ENCODE measurements at regions not wholly inside any gene's neighbourhood (a gene's known extent, or its start where the extent isn't known, plus 50 kb on each side); places are given as distances from the start of the nearest gene placed in this dataset.

DNA sequence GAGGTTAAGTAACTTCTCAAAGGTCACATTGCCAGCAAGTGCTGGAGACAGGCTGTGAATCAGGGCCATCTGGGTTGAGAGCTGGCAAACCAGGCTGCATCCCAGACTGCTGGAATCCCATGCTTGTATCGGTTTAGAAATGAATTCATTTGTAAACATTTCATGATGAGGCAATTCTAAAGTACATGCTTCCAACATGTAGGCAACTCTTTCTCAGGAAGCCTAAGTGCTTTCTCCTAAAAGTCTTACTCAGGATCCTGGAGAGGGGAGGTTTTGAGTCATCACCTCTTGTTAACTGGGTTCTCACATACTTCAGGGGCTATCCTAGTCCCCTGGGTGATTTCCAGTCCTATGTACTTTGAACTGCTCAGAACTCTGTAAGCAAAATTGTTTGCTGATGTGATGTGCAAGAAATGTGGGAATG lies 416.5 kb downstream of the MEIS1 start:
- WGBS, 2 experiments (ENCODE audit: extremely low coverage in 2 of 2, insufficient read length in 1 of 2): no CpG with 5 or more reads among the region's 1 CpG
- CTCF ChIA-PET: interaction anchor here (0.6 to 1.1 kb wide), 3 partner anchors 9 to 623 kb away, joined by 3 to 5 read pairs (median 4); no protein-coding TSS in a partner anchor

More for the DNA sequence above, 416.5 kb downstream of the MEIS1 start:
- H3K4me2 ChIP-seq (ENCODE audit: low read depth, low read length): peak overlapping the region; percentile 19; the same call in 1 of the 2 replicates
- dilution Hi-C loops (cut with HindIII; ENCODE audit: low sequenced_read_pairs, unreplicated experiment) (no loop called here), in situ Hi-C loops (cut with MboI; ENCODE audit: low sequenced_read_pairs) (no loop called here), intact Hi-C loops (cut with micrococcal nuclease) (loop anchor here (5.0 kb wide), 1 partner anchor 414 kb away; the partner anchor contains the start of gene MEIS1)
- H4K5ac ChIP-seq (ENCODE audit: low read depth, low read length): peak overlapping the region; percentile 75; the same call in 1 of the 2 replicates
- DNase-seq (peak; percentile 99), ATAC-seq (ENCODE audit: low read depth) (peak; percentile 89)
- H3K18ac ChIP-seq (ENCODE audit: low read depth, low read length): peak overlapping the region; percentile 81
- BruUV-seq (replicated peaks): no TSS peak
- peak overlapping the region; percentile 60 for H3K27ac ChIP-seq (ENCODE audit: insufficient read depth, low read length)
- no peaks in the 10 kb centered on the region for H3K9me3 ChIP-seq (ENCODE audit: control insufficient read depth, insufficient read depth, low read length)
- H3K4me3 ChIP-seq (ENCODE audit: insufficient read depth, low read depth, low read length): no peak overlapping the region
- 0 out of 4 replicates have a peak, but pooled peaks cover 0 to 3% of the 10 kb centered on the region in 2 experiments for H3K79me1 ChIP-seq (ENCODE audit: low read depth in 1 of 2, low read length in 2 of 2)
- H2AK9ac ChIP-seq (replicated peaks; ENCODE audit: low read depth, low read length, poor library complexity): peak overlapping the region; percentile 5
- no peak overlapping the region for H2AFZ ChIP-seq (replicated peaks; ENCODE audit: low read length, poor library complexity)
- peak overlapping the region; percentile 75 for H2BK120ac ChIP-seq (ENCODE audit: low read depth, low read length)
- peaks cover 25% of the 10 kb centered on the region for H3K4me1 ChIP-seq (ENCODE audit: control insufficient read depth, insufficient read depth, low read length)
- POLR2A ChIA-PET (ENCODE audit: unreplicated experiment): no interaction called here
- H2BK5ac ChIP-seq (ENCODE audit: low read depth, low read length, poor library complexity, severe bottlenecking): peak overlapping the region; percentile 62
- TF ChIP-seq SMC3 (IDR thresholded peaks at IDR 0.05; ENCODE audit: low read depth, low read length): peak; percentile 24; the same call in 1 of the 2 replicates
- TF ChIP-seq POLR2A (IDR thresholded peaks at IDR 0.05; ENCODE audit: low read depth, low read length): no peak
- no peak for TF ChIP-seq RFX5 (IDR thresholded peaks at IDR 0.05; ENCODE audit: low read depth, low read length)
- TF ChIP-seq CEBPB (IDR thresholded peaks at IDR 0.05; ENCODE audit: low read depth, low read length): peak; percentile 96
- no peak for TF ChIP-seq CHD1 (IDR thresholded peaks at IDR 0.05; ENCODE audit: low read depth, low read length)
- peak; percentile 61 for TF ChIP-seq MAFK (IDR thresholded peaks at IDR 0.05; ENCODE audit: low read depth, low read length)
- TF ChIP-seq RAD21 (IDR thresholded peaks at IDR 0.05; ENCODE audit: low read length): no peak; the same call in 1 of the 2 replicates
- peak; percentile 46; the same call in 1 of the 2 replicates for TF ChIP-seq MXI1 (IDR thresholded peaks at IDR 0.05; ENCODE audit: borderline replicate concordance, low read depth, low read length)
- TF ChIP-seq FOS (IDR thresholded peaks at IDR 0.05; ENCODE audit: low read depth, low read length): peak; percentile 67; the same call in 1 of the 2 replicates
- TF ChIP-seq NFE2L2 (IDR thresholded peaks at IDR 0.05; ENCODE audit: low read depth, low read length): peak; percentile 42
- TF ChIP-seq MAZ (IDR thresholded peaks at IDR 0.05; ENCODE audit: borderline replicate concordance, low read depth, low read length): no peak
- TF ChIP-seq RCOR1 (IDR thresholded peaks at IDR 0.05; ENCODE audit: insufficient replicate concordance, low read length): peak; percentile 96
- 0 out of 2 replicates have a peak, but pooled peaks have one; percentile 7 for TF ChIP-seq BHLHE40 (IDR thresholded peaks at IDR 0.05; ENCODE audit: low read depth, low read length)
- TF ChIP-seq, protein P1, sequence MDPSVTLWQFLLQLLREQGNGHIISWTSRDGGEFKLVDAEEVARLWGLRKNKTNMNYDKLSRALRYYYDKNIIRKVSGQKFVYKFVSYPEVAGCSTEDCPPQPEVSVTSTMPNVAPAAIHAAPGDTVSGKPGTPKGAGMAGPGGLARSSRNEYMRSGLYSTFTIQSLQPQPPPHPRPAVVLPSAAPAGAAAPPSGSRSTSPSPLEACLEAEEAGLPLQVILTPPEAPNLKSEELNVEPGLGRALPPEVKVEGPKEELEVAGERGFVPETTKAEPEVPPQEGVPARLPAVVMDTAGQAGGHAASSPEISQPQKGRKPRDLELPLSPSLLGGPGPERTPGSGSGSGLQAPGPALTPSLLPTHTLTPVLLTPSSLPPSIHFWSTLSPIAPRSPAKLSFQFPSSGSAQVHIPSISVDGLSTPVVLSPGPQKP (IDR thresholded peaks at IDR 0.05; ENCODE audit: borderline replicate concordance, low read depth, low read length): no peak
- no peak; the same call in 1 of the 2 replicates for TF ChIP-seq USF2 (IDR thresholded peaks at IDR 0.05; ENCODE audit: low read depth, low read length)
- no peaks in the 10 kb centered on the region for H3K27me3 ChIP-seq (ENCODE audit: control insufficient read depth, insufficient read depth, low read length)
- H2BK15ac ChIP-seq (ENCODE audit: low read depth, low read length): peak overlapping the region; percentile 76; the same call in 2 of the 3 replicates
- peaks cover 19% of the 10 kb centered on the region for H3K9me1 ChIP-seq (ENCODE audit: insufficient read depth, low read length)
- peak overlapping the region; percentile 82 for H3K4ac ChIP-seq (ENCODE audit: low read depth, low read length)
- peak overlapping the region; percentile 0; the same call in 1 of the 2 replicates for H3K23ac ChIP-seq (ENCODE audit: low read depth, low read length)
- no peak overlapping the region for H3K9ac ChIP-seq (ENCODE audit: low read depth, low read length)
- peak overlapping the region; percentile 57 for H3K14ac ChIP-seq (replicated peaks; ENCODE audit: low read depth, low read length)
- H4K20me1 ChIP-seq (ENCODE audit: insufficient read depth, low read length): no peaks in the 10 kb centered on the region
- peak overlapping the region; percentile 62 for H2AK5ac ChIP-seq (ENCODE audit: low read depth, low read length)
- H4K8ac ChIP-seq (ENCODE audit: low read depth in 2 of 2, low read length in 2 of 2): peak overlapping the region; percentile 3 to 50; a peak in 2 of 4 replicates
- peak overlapping the region; percentile 30; the same call in 1 of the 2 replicates for H3K56ac ChIP-seq (ENCODE audit: extremely low read depth, insufficient read depth, low read length)
- peak overlapping the region; percentile 68 for H2BK20ac ChIP-seq (ENCODE audit: low read depth, low read length)
- peak overlapping the region; percentile 74 for H4K91ac ChIP-seq (ENCODE audit: insufficient read depth, low read depth, low read length)
- no peaks in the 10 kb centered on the region for H3K36me3 ChIP-seq (ENCODE audit: control insufficient read depth, insufficient read depth, low read length)

Measured in IMR-90 (cell line).